ENCODE measurements at regions not wholly inside any gene's neighbourhood (a gene's known extent, or its start where the extent isn't known, plus 50 kb on each side); places are given as distances from the start of the nearest gene placed in this dataset.

DNA sequence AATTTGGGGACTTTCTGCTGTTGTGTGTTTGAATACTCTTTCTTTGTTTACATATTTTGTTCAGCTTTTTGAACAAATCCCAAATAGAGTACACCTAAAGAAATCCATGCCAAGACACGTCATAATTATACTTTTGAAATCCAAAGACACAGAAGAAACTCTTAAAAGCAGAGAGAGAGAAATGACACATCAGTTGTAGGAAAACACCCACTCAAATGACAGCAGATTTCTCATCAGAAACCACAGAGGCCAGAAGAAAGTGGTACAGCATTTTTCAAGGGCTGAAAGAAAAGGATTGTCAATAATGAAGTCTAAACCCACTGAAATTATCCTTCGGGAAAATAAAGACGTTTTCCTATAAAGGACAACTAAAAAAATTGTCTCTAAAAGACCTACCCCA lies 378.6 kb downstream of the GADD45G start:
- TF ChIP-seq, protein P1, sequence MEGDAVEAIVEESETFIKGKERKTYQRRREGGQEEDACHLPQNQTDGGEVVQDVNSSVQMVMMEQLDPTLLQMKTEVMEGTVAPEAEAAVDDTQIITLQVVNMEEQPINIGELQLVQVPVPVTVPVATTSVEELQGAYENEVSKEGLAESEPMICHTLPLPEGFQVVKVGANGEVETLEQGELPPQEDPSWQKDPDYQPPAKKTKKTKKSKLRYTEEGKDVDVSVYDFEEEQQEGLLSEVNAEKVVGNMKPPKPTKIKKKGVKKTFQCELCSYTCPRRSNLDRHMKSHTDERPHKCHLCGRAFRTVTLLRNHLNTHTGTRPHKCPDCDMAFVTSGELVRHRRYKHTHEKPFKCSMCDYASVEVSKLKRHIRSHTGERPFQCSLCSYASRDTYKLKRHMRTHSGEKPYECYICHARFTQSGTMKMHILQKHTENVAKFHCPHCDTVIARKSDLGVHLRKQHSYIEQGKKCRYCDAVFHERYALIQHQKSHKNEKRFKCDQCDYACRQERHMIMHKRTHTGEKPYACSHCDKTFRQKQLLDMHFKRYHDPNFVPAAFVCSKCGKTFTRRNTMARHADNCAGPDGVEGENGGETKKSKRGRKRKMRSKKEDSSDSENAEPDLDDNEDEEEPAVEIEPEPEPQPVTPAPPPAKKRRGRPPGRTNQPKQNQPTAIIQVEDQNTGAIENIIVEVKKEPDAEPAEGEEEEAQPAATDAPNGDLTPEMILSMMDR (IDR thresholded peaks at IDR 0.05), result no peak
- TF ChIP-seq POLR2A (IDR thresholded peaks at IDR 0.05), result no peak

Data from testis (tissue), 2 donors.